Fibroblast of pulmonary artery (primary cell): ENCODE measurements at regions not wholly inside any gene's neighbourhood (a gene's known extent, or its start where the extent isn't known, plus 50 kb on each side); places are given as distances from the start of the nearest gene placed in this dataset.
"Not testable (repeated sequence)": the region's sequence is repeated elsewhere in the genome, so short reads cannot be mapped to it uniquely, and the experiment has no call there.

Source experiments
- DNase-seq: peaks from one replicate; pipeline ENCODE4 v3.0.0-alpha.2; 2010; ENCODE audit warnings: low read depth
- H3K4me3 ChIP-seq: replicated peaks from 2 replicates; pipeline ENCODE4 v1.5.1; 2011; ENCODE audit warnings: low read depth, mild to moderate bottlenecking, control low read depth, low read length, moderate library complexity
- TF ChIP-seq, protein P1 (sequence below): IDR thresholded peaks from 2 replicates; pipeline ENCODE4 v1.5.1; 2011; ENCODE audit warnings: mild to moderate bottlenecking, control low read depth, low read length, inconsistent platforms; ENCODE audit errors: missing control alignments

- no peak for DNase-seq
- H3K4me3 ChIP-seq: no peak overlapping the region
- TF ChIP-seq, protein P1, sequence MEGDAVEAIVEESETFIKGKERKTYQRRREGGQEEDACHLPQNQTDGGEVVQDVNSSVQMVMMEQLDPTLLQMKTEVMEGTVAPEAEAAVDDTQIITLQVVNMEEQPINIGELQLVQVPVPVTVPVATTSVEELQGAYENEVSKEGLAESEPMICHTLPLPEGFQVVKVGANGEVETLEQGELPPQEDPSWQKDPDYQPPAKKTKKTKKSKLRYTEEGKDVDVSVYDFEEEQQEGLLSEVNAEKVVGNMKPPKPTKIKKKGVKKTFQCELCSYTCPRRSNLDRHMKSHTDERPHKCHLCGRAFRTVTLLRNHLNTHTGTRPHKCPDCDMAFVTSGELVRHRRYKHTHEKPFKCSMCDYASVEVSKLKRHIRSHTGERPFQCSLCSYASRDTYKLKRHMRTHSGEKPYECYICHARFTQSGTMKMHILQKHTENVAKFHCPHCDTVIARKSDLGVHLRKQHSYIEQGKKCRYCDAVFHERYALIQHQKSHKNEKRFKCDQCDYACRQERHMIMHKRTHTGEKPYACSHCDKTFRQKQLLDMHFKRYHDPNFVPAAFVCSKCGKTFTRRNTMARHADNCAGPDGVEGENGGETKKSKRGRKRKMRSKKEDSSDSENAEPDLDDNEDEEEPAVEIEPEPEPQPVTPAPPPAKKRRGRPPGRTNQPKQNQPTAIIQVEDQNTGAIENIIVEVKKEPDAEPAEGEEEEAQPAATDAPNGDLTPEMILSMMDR: no peak
These were observed 106.9 kb upstream of the DYRK2 start for GRCh38 chr12:67541625-67541991.

DNA sequence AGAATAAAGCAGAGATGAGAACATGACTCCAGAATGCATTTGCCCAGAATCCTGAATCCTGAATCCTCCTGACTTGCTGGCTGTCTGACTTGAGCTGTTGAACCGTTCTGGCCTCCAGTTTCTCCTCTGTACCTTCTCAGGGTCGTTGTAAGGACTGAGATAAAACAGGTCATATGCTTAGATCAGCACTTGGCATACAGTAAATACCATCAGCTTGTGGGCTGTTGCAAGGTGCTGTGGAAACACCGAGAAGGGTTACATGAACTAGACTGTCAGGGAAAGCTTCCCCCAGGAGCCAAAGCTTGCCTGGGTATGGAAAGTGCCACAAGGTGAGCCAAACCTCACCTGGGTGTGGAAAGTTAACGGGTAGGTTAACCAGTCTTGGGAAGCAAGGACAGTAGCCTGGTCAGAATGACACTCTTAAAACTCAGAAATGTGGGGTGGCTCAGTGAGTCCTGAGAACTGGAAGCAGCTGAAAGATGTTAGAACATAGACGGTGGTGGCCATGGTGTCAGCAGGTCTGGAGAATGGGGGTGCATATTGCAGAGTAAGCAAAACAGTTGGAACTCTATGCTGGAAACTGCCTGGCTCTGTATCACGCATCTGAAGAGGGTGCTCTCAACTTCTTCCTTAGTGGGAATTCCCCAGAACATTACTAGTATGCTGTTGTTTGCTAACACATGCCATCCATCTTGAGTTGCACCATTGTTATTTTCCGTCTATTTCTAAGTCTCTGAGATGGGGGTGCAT is 105.3 kb upstream of the DYRK2 start:
- TF ChIP-seq, protein P1: no peak
- no peak overlapping the region for H3K4me3 ChIP-seq
- no peak for DNase-seq

DNA sequence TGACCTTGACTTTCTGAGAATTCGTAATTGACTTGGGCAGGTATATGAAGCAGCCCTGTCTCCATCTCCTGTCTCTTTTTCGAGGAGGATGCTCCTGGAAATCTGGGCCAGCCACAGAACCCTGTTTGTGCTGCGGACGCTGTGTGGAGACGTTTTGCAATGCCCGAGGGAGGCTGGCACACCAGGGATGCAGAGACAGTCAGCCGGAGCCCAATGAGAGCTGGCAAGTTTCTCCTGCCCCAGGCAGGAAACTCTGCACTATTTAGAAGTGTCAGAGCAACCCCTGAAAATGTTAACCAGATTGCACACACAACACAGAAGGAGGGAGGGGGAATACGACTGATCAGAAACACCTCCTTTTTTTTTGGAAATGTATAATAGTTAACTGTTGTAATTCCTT is 103.2 kb upstream of the DYRK2 start:
- TF ChIP-seq, protein P1: no peak
- no peak overlapping the region for H3K4me3 ChIP-seq
- DNase-seq: no peak

GRCh38 chr12:67546746-67547145 is 101.8 kb upstream of the DYRK2 start:
- TF ChIP-seq, protein P1: no peak
- DNase-seq: no peak
- H3K4me3 ChIP-seq: no peak overlapping the region

DNA sequence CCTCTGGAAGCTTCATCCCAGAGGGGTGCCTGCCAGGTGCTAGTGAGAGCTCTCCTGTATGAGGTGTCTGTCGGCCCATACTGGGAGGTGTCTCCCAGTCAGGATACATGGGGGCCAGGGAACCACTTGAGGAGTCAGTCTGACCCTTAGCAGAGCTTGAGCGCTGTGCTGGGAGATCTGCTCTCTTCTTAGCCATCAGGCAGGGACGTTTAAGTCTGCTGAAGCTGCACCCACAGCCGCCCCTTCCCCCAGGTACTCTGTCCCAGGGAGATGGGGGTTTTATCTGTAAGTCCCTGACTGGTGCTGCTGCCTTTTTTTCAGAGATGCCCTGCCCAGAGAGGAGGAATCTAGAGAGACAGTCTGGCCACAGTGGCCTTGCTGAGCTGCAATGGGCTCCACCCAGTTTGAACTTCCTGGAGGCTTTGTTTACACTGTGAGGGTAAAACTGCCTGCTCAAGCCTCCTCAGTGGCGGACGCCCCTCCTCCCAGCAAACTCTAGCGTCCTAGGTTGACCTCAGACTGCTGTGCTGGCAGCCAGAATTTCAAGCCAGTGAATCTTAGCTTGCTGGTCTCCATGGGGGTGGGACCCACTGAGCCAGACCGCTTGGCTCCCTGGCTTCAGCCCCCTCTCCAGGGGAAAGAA is 93.3 kb upstream of the DYRK2 start:
- not testable (repeated sequence) for H3K4me3 ChIP-seq, DNase-seq

DNA sequence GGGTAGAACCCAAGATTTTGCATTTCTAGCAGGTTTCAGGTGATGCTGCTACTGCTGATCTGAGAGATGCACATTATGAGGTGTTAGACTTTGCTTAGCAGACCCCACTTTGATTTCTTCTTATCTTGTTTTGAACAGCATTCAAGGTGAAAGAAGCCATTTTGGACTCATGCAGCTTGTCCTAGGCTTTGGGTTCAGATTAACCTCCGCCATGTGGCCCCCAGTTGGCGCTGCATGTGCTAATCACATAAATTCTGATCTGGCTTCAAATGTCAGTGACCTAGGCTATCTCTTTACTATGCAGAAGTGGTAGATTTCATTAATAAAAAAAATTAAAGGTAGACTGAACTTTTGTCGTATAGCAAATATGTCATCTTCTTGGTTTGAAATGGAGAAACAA is 89.8 kb upstream of the DYRK2 start:
- DNase-seq: no peak
- TF ChIP-seq, protein P1: no peak
- H3K4me3 ChIP-seq: no peak overlapping the region

DNA sequence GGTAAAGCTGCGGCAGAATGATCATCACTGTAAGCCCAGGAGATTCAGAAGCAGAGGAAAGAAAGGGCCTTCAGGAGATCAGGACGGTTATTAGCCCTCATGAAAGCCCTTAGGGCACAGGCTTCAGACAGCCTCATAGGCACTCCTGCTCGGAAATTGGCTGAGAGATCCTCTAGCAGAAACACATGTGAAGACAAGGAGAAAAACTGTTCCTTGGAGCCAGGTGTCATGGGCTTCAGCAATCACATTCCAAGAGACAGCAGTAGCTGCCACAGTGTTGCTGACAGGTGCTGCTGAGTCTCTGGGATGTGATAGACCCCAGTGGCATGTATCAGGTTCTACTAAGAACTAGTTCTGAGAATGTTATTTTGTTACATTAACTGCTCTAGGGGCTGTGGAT is 88.8 kb upstream of the DYRK2 start:
- H3K4me3 ChIP-seq: no peak overlapping the region
- TF ChIP-seq, protein P1: no peak
- DNase-seq: no peak
